ENCODE measurements at regions not wholly inside any gene's neighbourhood (a gene's known extent, or its start where the extent isn't known, plus 50 kb on each side); places are given as distances from the start of the nearest gene placed in this dataset.

DNA sequence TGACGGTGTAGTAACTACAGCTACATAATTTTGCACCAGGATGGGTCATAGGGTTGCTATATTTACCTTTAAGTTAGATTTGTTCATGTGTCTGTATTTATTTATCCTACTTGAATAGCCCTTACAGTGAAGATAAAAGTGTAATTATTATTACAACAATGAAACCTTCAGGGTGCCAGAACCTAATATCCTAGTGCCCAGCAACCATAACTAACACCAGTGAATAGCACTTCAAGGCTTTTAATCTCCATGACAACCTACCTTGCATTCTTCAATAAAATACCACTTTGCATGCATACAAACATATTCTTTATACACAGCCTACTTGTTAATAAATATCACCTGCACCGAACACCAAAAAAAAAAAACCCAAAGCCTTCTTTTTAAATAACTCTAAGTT, 58.7 kb upstream of the G2E3 start:
- DNase-seq (no peak), ATAC-seq (no peak)
- CTCF ChIA-PET = no interaction called here
- H3K4me1 Mint-ChIP-seq (ENCODE audit: low read depth) = no peaks in the 10 kb centered on the region
- TF ChIP-seq, protein P1, sequence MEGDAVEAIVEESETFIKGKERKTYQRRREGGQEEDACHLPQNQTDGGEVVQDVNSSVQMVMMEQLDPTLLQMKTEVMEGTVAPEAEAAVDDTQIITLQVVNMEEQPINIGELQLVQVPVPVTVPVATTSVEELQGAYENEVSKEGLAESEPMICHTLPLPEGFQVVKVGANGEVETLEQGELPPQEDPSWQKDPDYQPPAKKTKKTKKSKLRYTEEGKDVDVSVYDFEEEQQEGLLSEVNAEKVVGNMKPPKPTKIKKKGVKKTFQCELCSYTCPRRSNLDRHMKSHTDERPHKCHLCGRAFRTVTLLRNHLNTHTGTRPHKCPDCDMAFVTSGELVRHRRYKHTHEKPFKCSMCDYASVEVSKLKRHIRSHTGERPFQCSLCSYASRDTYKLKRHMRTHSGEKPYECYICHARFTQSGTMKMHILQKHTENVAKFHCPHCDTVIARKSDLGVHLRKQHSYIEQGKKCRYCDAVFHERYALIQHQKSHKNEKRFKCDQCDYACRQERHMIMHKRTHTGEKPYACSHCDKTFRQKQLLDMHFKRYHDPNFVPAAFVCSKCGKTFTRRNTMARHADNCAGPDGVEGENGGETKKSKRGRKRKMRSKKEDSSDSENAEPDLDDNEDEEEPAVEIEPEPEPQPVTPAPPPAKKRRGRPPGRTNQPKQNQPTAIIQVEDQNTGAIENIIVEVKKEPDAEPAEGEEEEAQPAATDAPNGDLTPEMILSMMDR (IDR thresholded peaks at IDR 0.05) = no peak
- POLR2A ChIA-PET = no interaction called here
- no peaks in the 10 kb centered on the region for H3K9me3 Mint-ChIP-seq
- H3K27me3 Mint-ChIP-seq = peaks cover 3% of the 10 kb centered on the region
- no peaks in the 10 kb centered on the region for H3K36me3 Mint-ChIP-seq (ENCODE audit: low read depth)
- no peak overlapping the region for H3K4me3 Mint-ChIP-seq
- no peak overlapping the region for H3K27ac Mint-ChIP-seq
- intact Hi-C loops (cut with micrococcal nuclease) = no loop called here

DNA sequence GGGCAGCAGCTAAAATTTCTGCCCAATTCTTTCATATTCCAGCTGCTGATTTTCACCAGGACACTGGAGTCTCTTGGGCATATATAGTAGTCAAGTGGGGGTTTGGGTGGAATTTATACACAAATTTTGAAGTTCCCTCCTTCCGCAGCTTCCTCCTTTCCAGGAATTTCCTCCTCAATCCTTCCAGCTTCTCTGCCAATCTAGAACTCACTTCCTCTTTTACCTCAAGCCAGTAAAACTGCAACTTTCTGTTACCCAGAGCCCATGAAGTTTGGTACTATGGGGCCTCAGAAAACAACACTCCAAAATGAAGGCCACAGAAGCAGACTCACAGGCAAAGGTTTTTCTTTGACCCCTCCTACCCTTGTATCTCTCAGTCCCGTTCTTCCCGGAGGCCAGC, 51.7 kb upstream of the G2E3 start:
- TF ChIP-seq, protein P1 (IDR thresholded peaks at IDR 0.05) = no peak
- ChIA-PET POLR2A (no interaction called here), CTCF (no interaction called here)
- Mint-ChIP-seq H3K36me3 (ENCODE audit: low read depth) (no peaks in the 10 kb centered on the region), H3K27me3 (peaks cover 22% of the 10 kb centered on the region), H3K4me1 (ENCODE audit: low read depth) (no peaks in the 10 kb centered on the region), H3K4me3 (no peak overlapping the region), H3K27ac (no peak overlapping the region), H3K9me3 (no peaks in the 10 kb centered on the region)
- intact Hi-C loops (cut with micrococcal nuclease) = no loop called here
- no peak for ATAC-seq
- no peak for DNase-seq

All from activated CD8-positive, alpha-beta T cell treated with anti-CD3 and anti-CD28 coated beads for 36 hours (primary cell).